GM21825 (cell line): ENCODE measurements at regions not wholly inside any gene's neighbourhood (a gene's known extent, or its start where the extent isn't known, plus 50 kb on each side); places are given as distances from the start of the nearest gene placed in this dataset.

ENCODE experiments used
- ATAC-seq: cut with Tn5 transposase; IDR thresholded peaks from one replicate; pipeline ENCODE4 v1.9.1; 2021; ENCODE audit warnings: mild to moderate bottlenecking, moderate library complexity; ENCODE audit not compliant: unreplicated experiment

DNA sequence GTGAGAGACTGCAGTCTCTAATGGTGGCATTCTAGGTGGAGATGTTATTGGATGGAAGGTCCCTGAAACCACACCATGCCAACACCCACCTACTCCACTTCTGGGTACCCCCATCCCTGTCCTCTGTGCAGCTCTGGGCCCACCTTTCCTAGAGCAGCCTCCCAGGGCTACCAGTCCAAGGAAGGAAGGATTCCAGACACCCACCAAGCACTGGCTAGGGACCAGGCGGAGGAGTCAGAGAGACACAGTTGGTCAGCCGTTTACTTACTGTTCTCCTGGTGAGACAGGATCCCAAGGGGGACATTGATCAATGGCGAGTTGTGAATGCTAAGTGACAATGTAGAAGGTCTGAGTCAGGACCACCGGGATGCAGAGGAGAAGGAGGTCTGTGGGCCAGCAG, 151.6 kb downstream of the TTC32 start:
- ATAC-seq = no peak

DNA sequence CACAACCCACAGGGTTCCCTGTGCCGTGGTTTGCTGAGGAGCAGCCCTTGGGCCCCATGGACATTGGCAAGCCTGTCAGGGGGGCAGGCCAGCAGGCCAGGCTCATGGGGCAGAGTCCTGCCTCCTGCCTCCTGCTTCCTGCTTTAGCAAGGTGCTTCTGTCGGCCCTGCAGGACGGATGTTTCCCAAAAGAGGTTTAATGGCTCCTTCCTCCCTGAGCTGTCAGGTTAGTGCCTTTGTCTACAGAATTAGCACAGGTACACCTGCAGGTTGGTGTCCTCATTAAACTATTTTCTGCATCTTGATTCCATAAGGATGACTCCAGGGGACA, 152.3 kb downstream of the TTC32 start:
- no peak for ATAC-seq

DNA sequence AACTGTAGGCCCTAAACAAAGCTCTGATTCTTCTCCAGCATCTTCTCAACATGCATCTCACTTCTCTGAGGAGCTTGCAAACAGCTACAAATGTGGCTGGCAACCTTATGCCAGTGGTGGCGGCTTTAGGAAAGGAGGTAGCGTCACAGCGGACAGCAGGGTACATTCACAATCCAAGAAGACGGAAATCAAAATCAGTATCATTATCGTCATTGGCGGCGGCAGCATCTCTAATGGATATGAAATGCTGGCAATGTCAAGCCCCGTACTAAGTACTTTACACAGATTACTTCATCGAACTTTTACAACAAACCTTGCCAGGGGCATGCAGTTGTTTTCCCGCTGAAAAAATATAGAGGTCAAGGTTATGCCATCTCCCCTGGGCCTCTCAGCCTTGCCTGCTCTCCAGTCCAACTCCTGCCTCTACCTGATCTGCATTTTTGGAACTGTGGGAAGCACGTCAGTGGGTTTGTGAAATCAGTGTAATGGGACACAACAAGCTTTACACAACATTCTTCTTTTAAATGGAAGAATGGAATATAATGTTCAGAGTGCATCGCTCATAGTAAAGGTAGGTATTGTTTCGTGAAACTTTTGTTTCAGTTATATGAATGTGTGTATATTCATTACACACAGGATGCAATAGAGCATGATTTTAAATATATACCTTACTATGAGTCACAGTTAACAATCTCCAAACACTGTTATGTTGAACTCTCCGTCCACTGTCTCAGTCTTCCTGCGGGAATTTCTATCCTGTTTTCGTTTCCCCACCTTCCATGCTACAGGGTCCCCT, 152.9 kb downstream of the TTC32 start:
- ATAC-seq = no peak

DNA sequence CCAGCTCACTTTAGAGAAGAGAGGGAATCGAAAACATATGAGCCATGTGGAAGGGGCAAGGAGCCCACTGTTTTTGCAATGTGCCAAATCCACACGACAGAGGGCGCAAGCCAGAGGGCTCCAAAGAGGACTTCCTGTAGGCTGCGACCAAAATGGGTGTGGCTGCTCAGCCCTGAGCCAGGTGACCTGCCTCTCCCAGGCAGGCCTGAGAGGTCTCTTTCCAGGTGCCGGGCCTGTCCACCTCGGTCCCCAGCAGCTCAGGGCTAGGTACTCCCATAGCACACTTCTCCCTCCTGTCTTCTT, 153.8 kb downstream of the TTC32 start:
- no peak for ATAC-seq

DNA sequence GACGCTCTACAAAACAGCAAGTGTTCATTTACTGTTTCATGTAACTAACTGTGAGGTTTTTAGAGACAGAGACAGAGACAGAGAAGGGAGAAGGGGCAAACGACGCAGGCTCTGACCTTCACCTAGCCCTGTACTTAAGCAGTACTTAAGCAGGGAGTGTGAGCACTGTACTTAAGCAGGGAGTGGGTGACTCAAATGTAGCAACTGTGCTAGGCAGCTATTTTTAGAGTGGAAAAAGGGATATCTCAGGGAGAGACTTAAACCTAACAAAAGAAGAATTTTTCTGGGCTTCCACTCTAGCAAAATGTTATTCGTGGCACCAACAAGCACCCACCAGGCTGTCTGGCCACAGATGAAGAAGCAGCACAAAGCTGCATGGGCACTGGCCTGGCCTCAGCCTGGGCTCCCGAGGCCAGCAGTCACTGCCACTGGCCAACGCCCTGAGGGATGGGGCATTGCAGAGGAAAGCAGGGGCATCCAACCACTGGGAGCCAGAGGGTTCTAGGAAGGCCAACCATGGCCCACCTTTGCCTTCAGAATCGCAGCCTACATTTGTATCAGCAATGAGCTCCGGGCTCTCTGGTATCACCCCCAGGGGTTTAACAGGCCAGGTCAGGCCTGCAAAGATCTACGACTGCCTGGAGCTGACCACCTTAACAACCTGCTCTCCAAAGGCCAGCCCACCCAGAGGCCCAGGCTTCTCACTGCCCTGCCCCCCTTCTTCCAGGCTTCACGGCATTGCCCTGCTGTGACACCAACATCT, 154.3 kb downstream of the TTC32 start:
- no peak for ATAC-seq

DNA sequence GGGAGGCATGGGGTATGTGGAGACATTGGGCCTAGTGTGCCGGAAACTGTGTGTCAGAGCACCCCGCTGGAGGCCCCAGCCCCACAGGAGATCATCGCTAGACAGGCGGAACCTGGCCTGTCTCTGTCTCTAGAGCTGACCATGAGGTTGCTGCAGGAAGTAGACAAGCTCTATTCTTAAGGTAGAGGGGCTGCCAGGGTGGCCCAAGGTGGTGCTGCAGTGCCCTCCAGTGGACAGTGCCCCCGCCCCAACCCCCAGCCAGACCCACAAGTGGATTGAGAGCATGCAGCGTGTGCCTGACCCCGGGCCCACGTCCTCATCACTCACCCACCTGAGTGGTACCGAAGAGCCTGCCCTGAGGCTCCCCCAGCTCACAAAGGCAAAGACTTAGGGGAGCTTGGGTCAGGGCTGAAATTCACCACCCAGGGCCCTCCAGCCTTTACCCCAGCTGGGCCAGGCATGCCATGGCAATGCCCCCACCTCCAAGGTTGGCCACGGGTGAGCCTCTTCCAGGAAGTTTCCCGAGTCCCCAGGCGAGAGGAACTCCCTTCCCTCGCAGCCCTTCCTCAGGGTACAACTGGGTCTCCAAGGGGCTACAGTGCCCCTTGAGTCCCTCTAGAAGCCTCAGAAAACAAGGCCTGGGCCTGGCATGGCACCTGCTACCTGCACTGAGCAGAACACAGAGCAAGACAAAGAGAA, 155.0 kb downstream of the TTC32 start:
- ATAC-seq = no peak

DNA sequence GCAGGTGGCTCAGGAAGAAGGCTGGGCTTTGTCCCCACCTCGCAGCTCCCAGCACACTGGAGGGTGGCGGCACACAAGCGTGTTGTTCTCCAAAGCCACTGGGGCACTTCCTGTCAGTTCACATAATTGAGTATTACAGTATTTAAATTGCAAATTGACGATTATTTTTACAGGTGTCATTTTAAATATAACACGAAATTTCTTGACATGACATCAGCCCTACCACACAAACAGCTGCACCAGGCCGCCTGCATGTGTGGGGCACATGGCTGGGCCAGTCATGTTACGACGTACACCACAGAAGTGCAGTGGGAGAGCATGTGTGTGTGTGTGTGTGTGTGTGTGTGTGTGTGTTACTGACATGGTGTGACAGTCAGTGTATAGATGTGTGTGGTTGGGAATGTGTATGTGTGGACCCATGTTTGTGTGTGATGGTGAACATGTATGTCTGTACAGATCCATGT, 155.6 kb downstream of the TTC32 start:
- ATAC-seq = no peak

DNA sequence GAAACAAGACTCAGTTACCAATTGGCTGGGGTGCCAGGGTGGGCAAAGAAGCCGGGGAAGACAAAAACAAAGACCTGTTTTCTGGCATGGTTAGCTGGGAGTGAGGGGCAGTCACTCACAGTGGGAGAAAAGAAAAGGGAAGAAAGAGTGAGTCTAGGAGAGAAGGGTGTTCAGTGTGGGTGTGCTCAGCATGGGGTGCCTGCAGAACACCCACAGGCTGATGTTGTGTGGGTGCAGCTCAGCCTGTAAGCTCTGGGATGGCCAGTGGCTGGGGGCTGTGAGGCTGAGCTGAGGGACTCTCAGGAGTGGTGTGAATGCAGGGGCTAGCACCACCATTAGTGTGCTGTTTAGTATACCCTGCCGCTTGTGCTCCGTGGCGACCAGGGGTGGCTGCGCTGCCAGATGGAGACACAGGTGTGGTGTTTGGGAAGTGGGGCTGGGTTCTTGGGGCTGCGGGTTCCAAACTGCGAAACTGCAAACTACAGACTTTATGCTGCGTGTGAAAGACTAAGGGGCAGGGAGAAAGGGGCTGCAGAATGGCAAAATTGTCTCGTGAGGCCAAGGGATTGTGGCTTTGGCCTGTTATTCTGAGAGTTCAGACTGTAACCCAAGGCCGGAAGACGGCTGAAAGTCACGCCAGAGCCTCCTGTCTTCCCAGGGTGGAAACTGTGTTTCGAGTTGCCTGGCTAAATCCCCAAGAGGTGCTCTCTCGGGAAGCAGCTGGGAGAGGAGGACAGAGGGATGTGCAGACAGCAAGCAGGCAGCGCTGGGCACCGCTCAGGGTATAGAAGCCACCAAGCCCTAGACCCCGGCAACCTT, 156.3 kb downstream of the TTC32 start:
- no peak for ATAC-seq

DNA sequence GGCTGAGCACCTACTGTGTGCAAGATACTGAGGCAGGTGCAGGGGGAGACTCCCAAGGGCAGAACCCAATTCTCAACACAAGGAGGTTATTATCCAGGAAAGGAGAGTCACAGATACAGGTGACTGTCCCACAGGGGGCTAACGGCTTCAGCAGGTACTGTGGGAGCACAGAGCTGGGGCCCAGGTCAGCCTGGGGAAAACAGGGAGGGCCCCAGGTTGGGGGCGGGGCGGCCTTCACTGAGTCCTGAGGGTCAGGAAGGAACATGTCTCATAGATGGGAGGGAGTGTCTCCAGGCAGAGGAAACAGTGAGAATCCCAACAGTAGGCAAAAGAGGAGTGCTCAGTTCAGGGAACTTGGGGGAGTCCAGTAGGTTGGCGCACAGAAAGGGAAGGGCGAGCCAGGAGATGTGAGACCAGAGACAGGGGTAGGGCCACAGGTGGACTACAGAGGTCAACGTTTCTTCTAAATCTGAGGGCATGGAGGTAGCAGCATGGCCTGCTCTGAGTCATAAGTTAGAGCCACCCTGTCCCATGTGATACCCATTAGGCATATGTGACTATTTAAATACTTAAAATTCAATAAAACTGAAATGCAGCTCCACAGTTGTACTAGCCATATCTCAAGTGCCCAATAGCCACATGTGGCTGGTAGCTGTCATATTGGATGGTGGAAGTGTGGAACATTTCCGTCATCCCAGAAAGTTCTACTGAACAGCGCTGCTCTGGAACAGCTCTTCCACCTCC, 157.2 kb downstream of the TTC32 start:
- ATAC-seq = no peak

DNA sequence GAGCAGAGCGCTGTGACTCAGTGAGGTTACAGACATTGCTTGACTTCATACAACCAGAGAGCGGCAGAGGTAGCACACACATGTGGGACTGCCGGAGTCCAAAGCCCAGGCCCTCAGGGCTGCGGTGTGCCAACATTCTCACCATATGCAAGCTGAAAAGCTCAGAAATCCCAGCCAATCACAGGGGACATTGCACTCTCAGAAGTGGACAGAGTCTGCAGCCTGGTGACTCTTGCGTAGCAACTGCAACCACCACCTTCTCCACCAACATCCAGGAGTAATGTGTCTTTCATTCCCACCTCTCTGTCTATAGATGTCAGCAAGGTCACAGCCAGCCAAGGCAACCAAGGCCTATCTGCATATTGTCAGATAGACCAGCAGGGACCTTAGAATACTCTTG, 158.1 kb downstream of the TTC32 start:
- ATAC-seq = no peak

DNA sequence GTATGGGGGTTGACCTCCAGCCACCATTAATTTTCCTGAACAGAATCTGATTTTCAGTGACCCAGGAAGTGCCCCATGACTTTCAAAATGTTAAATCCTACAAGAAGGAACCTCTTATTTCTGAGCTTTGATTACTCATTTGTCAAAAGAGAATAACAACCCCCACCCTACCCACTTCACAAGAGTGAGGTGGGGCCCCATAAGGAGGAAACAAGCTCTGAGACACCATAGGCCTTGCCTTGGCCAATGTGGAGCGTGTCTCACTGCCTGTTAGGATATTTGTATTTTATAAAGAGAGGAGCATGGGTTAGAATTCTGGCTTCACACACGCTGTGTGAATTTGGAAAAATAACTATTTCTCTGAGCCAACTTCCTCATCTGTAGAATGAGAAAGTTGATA, 158.9 kb downstream of the TTC32 start:
- no peak for ATAC-seq

DNA sequence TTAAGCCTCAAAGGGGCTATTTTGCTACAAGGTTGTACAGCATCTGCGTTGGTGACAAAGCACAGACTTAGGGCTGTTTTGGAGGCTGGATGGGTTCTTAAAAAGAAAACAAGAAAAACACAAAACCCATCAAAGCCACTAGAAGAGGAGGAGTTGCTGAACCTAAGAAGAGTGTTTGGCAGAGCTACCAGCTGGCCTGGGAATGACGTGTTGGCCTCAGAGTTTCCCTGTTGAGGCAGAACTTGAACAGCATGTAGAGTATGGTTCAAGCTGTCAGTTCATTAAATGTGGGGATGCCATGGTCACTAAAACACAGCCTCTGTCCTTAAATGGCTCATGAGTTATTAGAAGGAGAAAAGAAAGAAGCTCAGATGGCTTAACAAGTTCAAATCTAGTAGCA, 162.5 kb downstream of the TTC32 start:
- ATAC-seq = no peak

DNA sequence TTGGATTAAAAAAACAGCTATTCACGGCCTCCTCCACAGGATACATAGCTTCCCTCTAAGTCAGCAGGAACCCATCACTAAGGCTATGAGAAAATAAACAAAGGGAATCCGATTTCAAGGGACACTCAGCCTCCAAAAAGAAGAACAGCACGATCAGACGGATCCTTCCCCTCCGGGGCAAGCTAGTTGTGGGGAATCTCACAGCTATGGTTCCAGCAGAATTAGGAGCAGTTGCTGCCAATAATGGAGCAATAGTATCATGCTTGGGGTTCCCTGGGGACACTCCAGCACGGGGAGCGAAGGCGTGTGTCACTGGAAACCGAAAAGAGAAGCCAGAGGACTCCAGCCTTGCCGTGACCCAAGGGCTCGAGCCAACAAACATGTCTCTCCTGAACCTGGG, 163.1 kb downstream of the TTC32 start:
- no peak for ATAC-seq

DNA sequence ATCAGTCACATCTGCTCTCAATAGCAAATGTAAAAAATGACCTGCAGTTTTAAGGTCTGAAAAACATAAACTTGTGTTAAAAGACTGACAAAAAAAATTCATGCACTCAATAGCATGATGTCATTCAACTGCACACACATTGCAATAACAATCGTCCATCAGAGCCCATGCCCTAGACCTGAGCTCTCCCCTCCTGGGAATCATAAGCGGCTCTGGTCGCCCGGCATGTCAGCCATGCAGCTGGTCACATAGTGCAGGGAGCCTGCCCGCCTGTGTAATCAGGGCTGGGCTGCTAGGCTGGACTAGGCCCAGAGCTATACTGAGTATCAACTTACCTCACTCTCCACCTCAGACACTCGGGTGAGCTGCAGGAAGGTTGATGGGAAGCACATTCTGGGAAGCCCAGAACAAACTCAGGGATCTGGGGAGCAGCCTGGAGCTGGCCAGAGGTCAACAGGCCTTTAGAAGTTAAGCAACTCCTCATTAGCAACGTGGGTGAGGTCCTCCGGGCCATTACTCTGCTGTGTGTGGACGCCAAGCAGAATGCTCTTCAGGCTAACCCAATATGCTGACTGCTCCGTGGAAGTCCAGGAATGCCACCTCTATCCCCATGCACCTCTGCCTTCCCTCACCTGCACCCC, 165.5 kb downstream of the TTC32 start:
- ATAC-seq = no peak

DNA sequence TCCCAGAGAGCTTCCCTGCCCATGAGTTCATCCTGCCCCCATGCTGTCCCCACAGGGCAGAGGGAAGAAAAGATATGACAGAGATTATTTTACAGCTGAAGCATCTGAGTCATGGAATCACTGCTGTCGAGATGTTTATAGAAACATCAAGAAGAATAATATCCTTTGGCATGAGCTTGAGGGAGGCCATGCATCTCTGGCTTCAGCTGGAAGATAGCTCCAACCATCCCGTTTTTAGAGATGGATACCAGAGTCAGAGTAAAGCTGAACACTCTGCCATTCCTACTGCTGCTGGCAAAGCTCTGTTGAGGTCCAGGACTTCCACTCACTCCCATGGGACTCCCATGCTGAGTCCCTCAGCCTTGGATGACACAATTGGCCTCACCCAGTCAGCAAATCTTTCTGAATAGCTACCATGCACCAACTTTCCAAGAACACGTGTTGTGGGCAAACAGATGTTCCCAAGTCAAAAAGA, 167.8 kb downstream of the TTC32 start:
- ATAC-seq = no peak

DNA sequence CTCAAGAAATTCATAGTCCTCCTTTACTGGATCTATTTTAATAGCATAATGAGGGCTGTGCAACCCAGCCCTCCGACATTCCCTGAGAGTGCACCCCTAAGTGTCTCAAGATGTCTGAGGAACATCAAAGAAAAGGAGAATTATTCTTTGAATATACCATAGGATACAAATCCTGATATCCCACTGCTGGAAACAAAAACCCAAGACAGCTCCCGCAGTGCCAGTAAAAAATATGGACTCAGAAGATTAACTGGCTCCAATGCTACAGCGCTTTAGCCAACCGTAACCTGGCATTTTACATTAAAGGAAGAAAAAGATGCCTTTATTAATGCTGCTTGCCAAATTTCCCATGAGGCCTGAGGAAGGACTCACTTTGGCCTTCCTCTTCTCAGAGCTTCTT, 168.4 kb downstream of the TTC32 start:
- ATAC-seq = no peak

DNA sequence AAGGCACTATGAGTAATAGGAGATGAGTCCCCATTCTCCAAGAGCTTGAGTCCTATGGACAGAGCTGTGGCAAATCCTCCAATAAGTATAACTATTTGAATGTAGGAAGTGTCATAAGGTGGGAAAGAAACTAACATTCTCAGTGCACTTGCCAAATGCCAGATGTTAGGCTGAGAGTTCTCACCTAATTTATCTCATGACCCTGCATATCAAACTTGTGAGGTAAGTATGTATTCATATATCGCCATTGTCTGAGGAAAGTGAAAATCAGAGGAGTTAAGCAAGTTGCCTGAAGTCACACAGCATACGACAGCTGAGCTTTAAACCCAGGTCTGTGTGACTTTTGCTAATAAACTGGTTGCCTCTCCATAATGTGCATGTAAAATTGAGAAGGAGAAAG, 169.5 kb downstream of the TTC32 start:
- no peak for ATAC-seq

DNA sequence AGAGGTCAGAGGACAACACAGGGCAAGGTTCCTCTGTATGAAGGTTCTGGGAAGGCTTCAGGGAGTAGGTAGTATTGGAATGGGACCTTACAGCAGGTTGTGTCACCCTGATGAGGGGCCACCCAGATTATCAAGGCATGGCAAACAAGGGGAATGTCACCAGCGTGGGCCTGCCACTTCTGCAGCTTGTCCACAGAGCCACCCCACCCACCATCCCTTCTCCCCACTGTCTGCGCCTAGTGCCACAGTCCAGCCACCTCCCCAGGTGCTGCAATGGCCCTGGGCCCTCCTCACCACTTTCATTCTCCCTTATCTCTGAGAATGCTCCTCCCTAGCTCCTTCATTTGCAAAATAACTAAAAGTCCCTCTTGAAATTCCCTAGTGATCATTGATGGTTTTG, 170.3 kb downstream of the TTC32 start:
- ATAC-seq = no peak

DNA sequence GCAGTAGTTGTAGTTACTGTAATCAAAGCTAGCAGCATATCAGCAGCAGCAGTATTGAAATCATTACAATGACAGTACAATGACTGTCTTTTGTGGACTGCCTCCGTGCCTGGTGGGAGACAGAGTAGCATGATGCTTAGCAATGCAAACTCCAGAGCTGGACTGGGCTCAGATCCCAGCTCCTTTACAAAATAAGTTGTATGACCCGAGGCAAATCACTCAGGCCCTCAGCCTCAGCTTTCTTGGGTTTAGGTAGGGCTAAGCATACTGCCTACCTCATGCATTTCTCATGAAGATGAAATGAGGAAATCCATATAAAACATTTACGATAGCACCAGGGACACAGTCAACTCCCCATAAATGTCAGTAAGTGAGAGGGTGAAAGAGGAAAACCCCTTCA, 170.7 kb downstream of the TTC32 start:
- no peak for ATAC-seq

DNA sequence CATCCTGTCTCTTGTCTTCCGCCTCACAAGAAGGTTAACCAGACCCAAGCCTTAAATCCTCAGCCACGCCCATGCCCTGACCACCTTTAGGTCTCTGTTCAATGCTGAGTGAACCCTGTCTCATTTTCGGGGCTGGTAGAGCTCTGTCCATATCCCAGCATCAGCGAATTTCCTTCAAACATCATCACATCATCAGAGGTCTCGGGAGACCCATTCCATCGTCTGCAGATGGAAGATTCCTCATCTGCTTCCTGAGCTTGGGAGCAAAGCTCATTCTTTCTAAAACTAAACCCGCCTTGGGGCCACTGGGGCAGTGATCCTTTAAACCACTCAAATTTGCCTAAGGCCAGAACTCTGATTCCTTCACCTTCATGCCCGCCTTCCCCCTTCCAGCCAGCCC, 173.7 kb downstream of the TTC32 start:
- ATAC-seq = no peak
